Muscle of back (tissue), 3 donors: ENCODE measurements at regions not wholly inside any gene's neighbourhood (a gene's known extent, or its start where the extent isn't known, plus 50 kb on each side); places are given as distances from the start of the nearest gene placed in this dataset.
A peak's percentile ranks its signal among the peaks of the same experiment; 100 is the strongest.

Experiments used
- DNase-seq, 3 donors: peaks; one replicate each; pipeline versions ENCODE4 v3.0.0 to v3.0.0-alpha.2; 2013

GRCh38 chr7:94236960-94237359 lies 157.7 kb upstream of the COL1A2 start:
- DNase-seq = no peak

- no peak for DNase-seq
These were observed 157.3 kb upstream of the COL1A2 start for GRCh38 chr7:94237417-94237816.

- peak in 1 of 3 donors; percentile 30 for DNase-seq
These were observed 154.9 kb upstream of the COL1A2 start for GRCh38 chr7:94239661-94240234.

GRCh38 chr7:94240902-94241301 lies 153.8 kb upstream of the COL1A2 start:
- no peak for DNase-seq

- no peak for DNase-seq
These were observed 153.2 kb upstream of the COL1A2 start for GRCh38 chr7:94241402-94241925.

- no peak for DNase-seq
These were observed 151.5 kb upstream of the COL1A2 start for GRCh38 chr7:94243066-94243711.

GRCh38 chr7:94244760-94245159 lies 149.9 kb upstream of the COL1A2 start:
- DNase-seq = no peak

GRCh38 chr7:94245500-94245899 lies 149.2 kb upstream of the COL1A2 start:
- no peak for DNase-seq

- DNase-seq = no peak
These were observed 146.7 kb upstream of the COL1A2 start for GRCh38 chr7:94247970-94248369.

GRCh38 chr7:94249631-94250030 lies 145.1 kb upstream of the COL1A2 start:
- no peak for DNase-seq

GRCh38 chr7:94250124-94250523 lies 144.6 kb upstream of the COL1A2 start:
- no peak for DNase-seq

- no peak for DNase-seq
These were observed 143.7 kb upstream of the COL1A2 start for GRCh38 chr7:94250987-94251386.

- no peak for DNase-seq
These were observed 142.6 kb upstream of the COL1A2 start for GRCh38 chr7:94252124-94252523.

GRCh38 chr7:94252971-94253370 lies 141.7 kb upstream of the COL1A2 start:
- no peak for DNase-seq

GRCh38 chr7:94253686-94254085 lies 141.0 kb upstream of the COL1A2 start:
- DNase-seq = no peak

GRCh38 chr7:94258418-94259300 lies 136.0 kb upstream of the COL1A2 start:
- no peak for DNase-seq

- DNase-seq = no peak
These were observed 133.6 kb upstream of the COL1A2 start for GRCh38 chr7:94261067-94261466.

GRCh38 chr7:94264756-94265155 lies 129.9 kb upstream of the COL1A2 start:
- DNase-seq = no peak

- no peak for DNase-seq
These were observed 129.2 kb upstream of the COL1A2 start for GRCh38 chr7:94265456-94265855.

- DNase-seq = no peak
These were observed 128.5 kb upstream of the COL1A2 start for GRCh38 chr7:94266238-94266644.

- DNase-seq = no peak
These were observed 123.9 kb upstream of the COL1A2 start for GRCh38 chr7:94270772-94271171.

GRCh38 chr7:94272821-94273583 lies 121.7 kb upstream of the COL1A2 start:
- DNase-seq = no peak
